Transverse colon (tissue), 4 donors: ENCODE measurements at regions not wholly inside any gene's neighbourhood (a gene's known extent, or its start where the extent isn't known, plus 50 kb on each side); places are given as distances from the start of the nearest gene placed in this dataset.

Source experiments
- CTCF ChIP-seq, 5 experiments: fragments of 200-600 bp in 3 of 5; fragments of 450-650 bp in 2 of 5; sonication (generic) in 3 of 5; IDR thresholded peaks; 1 replicate in 2 of 5; 2 replicates in 3 of 5; pipeline ENCODE4 v1.5.1; 2016 to 2017; ENCODE audit warnings: antibody characterized with exemption in 5 of 5, inconsistent platforms in 3 of 5, mild to moderate bottlenecking in 2 of 5, moderate library complexity in 1 of 5
- POLR2A ChIP-seq: fragments of 450-650 bp; IDR thresholded peaks from one replicate; pipeline ENCODE4 v1.6.1; 2016; ENCODE audit warnings: antibody characterized with exemption, mild to moderate bottlenecking, moderate library complexity
- POLR2AphosphoS5 ChIP-seq, 3 donors: sonication (generic); formaldehyde crosslinking; IDR thresholded peaks; one replicate each; pipeline ENCODE4 v1.6.1; 2016; ENCODE audit warnings: antibody characterized with exemption in 3 of 3

- TF ChIP-seq CTCF (IDR thresholded peaks at IDR 0.05) (no peak), POLR2AphosphoS5 (IDR thresholded peaks at IDR 0.05) (no peak), POLR2A (no peak)
Measured at GRCh38 chrX:5431823-5432222, 796.8 kb downstream of the NLGN4X start.
